Brain microvascular endothelial cell (primary cell): ENCODE measurements at regions not wholly inside any gene's neighbourhood (a gene's known extent, or its start where the extent isn't known, plus 50 kb on each side); places are given as distances from the start of the nearest gene placed in this dataset.

Experiments used
- DNase-seq: peaks from one replicate; pipeline ENCODE4 v3.0.0-alpha.2; 2020
- H3K27ac ChIP-seq: fragments of 250-450 bp; sonication (Bioruptor Pico); 2 replicates; pipeline ENCODE4 v1.5.1; 2020; ENCODE audit warnings: mild to moderate bottlenecking, moderate library complexity
- H3K27me3 ChIP-seq: fragments of 250-450 bp; sonication (Bioruptor Pico); replicated peaks from 2 replicates; pipeline ENCODE4 v1.5.1; 2020; ENCODE audit warnings: mild to moderate bottlenecking
- H3K36me3 ChIP-seq: fragments of 250-450 bp; sonication (Bioruptor Pico); replicated peaks from 2 replicates; pipeline ENCODE4 v1.5.1; 2020; ENCODE audit warnings: mild to moderate bottlenecking
- H3K4me3 ChIP-seq: 2 replicates; pipeline ENCODE4 v1.5.1; 2011; ENCODE audit warnings: low read depth, mild to moderate bottlenecking, control low read depth, low read length, moderate library complexity
- in situ Hi-C: cut with HindIII; loops from 2 replicates; pipeline ENCODE4 v1.10.0; 2017; ENCODE audit warnings: low sequenced_read_pairs, low pct_ligation_motif_present
- TF ChIP-seq, protein P1 (sequence below): IDR thresholded peaks from 2 replicates; pipeline ENCODE4 v1.5.1; 2011; ENCODE audit warnings: low read depth, mild to moderate bottlenecking, moderate library complexity, low read length, control low read depth, inconsistent platforms; ENCODE audit errors: missing control alignments

DNA sequence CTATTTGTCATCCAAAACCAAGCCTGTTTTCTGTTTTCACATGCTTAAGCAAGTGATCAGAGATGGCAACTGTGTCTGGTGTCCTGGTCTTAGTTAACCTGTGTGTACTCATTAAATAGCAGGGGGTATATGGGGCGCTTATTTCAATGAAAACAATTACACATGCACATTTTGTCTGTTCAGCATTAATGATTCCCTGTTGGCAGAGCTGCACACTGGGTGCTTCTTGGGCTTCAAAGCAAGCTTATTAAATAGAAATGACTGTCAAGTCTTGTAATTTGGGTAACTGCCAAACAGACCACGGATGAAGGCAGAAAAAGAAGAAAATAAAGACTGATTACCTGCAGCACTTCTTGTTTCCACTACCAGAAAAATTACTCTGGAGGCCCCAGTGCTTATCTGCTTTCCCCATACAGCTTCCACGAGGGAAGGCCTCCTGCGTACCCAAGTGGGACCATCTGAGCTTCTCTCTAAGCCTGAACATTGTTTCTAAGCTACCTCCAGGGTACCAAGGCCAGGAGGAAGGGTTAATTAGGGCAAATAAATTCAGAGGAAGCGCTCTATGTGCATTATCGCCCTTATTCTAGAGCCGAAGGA is 107.2 kb upstream of the TBL1X start:
- H3K36me3 ChIP-seq: no peaks in the 10 kb centered on the region
- DNase-seq: no peak
- H3K4me3 ChIP-seq: no peak overlapping the region
- TF ChIP-seq, protein P1, sequence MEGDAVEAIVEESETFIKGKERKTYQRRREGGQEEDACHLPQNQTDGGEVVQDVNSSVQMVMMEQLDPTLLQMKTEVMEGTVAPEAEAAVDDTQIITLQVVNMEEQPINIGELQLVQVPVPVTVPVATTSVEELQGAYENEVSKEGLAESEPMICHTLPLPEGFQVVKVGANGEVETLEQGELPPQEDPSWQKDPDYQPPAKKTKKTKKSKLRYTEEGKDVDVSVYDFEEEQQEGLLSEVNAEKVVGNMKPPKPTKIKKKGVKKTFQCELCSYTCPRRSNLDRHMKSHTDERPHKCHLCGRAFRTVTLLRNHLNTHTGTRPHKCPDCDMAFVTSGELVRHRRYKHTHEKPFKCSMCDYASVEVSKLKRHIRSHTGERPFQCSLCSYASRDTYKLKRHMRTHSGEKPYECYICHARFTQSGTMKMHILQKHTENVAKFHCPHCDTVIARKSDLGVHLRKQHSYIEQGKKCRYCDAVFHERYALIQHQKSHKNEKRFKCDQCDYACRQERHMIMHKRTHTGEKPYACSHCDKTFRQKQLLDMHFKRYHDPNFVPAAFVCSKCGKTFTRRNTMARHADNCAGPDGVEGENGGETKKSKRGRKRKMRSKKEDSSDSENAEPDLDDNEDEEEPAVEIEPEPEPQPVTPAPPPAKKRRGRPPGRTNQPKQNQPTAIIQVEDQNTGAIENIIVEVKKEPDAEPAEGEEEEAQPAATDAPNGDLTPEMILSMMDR: no peak
- no peaks in the 10 kb centered on the region for H3K27me3 ChIP-seq
- in situ Hi-C loops: no loop called here
- no peak overlapping the region for H3K27ac ChIP-seq

DNA sequence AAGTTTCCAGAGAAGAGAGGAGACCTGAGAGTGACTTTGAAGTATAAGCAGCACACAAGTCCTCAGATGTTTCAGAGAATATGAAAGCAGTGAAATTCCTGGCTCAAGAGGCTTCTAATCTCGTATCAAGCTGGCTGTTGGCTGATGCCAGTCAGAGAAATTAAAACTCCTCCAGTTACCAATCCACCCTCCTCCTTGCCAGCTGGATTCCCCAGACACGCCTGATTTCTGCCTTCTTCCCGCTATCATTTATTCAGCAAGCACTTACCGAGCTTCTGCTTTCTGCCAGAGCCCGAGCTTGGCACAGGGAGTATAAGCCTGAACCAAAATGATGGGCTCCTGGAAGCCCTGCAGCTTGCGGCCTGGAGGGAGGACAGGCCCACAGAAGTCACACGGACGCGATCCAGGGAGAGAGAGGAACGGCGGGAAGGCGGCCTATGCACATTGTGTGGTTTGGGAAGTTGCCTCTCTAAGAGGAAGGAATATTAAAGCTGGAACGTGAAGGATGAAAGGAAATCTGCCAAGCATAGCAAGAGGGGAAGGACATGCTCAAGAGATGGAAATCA is 102.4 kb upstream of the TBL1X start:
- TF ChIP-seq, protein P1: no peak
- H3K4me3 ChIP-seq: no peak overlapping the region
- no peak for DNase-seq
- H3K27me3 ChIP-seq: no peaks in the 10 kb centered on the region
- H3K36me3 ChIP-seq: no peaks in the 10 kb centered on the region
- H3K27ac ChIP-seq: no peak overlapping the region
- in situ Hi-C loops: no loop called here

DNA sequence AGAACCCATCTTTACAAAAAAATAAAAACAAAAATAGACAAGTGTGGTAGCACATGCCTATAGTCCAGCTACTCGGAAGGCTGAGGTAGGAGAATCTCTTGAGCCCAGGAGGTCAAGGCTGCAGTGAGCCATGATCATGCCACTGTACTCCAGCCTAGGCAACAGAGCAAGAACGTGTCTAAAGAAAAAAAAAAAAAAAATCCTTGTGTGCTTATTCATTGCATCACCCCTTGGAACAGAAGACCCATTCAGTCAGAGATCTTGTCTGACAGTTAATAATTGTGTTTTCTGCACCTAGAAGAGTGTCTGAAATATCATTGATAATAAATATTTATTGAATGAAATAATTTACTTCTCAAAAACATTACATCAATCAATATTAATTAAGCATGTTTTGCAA is 97.4 kb upstream of the TBL1X start:
- in situ Hi-C loops: no loop called here
- no peak overlapping the region for H3K27ac ChIP-seq
- TF ChIP-seq, protein P1: no peak
- no peak overlapping the region for H3K4me3 ChIP-seq
- H3K36me3 ChIP-seq: no peaks in the 10 kb centered on the region
- no peaks in the 10 kb centered on the region for H3K27me3 ChIP-seq
- no peak for DNase-seq

DNA sequence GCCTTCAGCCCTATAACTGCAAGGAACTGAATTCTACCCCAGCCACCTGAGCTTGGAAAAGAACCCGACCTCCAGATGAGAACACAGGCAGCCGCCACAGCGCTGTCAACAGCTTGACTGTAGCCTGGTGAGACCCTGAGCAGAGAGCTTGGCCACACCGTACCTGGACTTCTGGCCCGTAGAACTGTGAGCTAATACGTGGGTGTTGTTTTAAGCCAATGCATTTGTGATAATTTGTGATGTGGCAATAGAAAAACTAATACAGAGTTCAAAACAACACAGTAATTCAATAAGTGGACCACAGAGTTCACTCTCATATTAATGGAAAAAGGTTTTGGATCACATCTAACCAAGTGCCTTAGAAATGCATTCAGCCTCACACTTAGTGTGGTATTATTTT is 96.6 kb upstream of the TBL1X start:
- Histone ChIP-seq H3K4me3 (no peak overlapping the region), H3K27me3 (no peaks in the 10 kb centered on the region), H3K27ac (no peak overlapping the region), H3K36me3 (no peaks in the 10 kb centered on the region)
- DNase-seq: no peak
- TF ChIP-seq, protein P1: no peak
- in situ Hi-C loops: no loop called here

DNA sequence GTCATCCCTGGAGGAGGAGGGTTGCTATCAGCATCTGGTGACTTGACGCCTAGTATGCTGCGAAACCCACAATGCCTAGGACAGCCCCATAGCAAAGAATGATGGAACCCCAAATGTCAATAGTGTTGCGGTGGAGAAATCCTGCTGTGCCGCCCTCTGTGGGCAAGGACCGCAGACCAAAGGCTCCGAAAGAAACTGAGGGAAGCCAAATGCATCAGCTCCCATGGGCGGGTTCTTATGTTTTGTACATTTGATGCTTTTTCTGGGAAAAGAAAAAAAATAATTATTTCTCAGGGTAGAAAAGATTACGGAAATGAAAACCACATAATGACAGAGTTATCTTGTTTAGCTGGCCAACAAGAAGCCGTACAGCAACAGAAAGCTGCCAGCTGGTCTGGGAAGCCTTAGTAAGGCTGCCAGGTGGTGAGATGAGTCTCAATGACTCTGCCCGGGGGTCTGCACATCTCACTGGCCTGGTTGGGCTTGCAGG is 95.0 kb upstream of the TBL1X start:
- no peak for DNase-seq
- H3K36me3 ChIP-seq: no peaks in the 10 kb centered on the region
- no peak overlapping the region for H3K4me3 ChIP-seq
- TF ChIP-seq, protein P1: no peak
- H3K27me3 ChIP-seq: no peaks in the 10 kb centered on the region
- in situ Hi-C loops: no loop called here
- H3K27ac ChIP-seq: no peak overlapping the region

DNA sequence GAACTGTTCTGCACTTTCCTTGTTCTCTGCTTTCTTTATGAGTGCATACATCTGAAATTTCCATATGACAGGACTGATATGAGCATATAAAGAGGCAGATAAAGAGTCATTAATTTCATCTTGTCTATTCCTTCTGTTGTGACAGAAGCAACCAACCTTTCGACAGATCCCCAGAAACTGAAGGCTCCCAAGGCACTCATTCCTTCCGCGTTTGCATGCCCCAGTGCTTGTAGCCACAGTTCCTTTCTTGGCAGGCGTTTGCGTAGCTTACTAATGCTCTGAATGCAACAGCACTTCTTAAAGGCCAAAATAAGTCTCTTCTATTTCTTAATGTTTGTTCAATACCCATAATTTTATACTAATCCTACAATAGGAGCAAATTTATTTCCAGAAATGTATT is 94.0 kb upstream of the TBL1X start:
- TF ChIP-seq, protein P1: no peak
- Histone ChIP-seq H3K27me3 (no peaks in the 10 kb centered on the region), H3K36me3 (no peaks in the 10 kb centered on the region), H3K4me3 (no peak overlapping the region), H3K27ac (no peak overlapping the region)
- DNase-seq: no peak
- in situ Hi-C loops: no loop called here
